RWPE2 (cell line): ENCODE measurements at regions not wholly inside any gene's neighbourhood (a gene's known extent, or its start where the extent isn't known, plus 50 kb on each side); places are given as distances from the start of the nearest gene placed in this dataset.

Experiments used
- ATAC-seq: fragments of 200-7000 bp; cut with Tn5 transposase; 3 replicates; pipeline ENCODE4 v1.9.1; 2021; ENCODE audit warnings: low read depth
- DNase-seq: peaks from one replicate; pipeline ENCODE4 v3.0.0-alpha.2; 2020; ENCODE audit warnings: low spot score
- H3K27ac ChIP-seq: fragments of 450-650 bp; 2 replicates; pipeline ENCODE4 v1.5.1; 2017; ENCODE audit warnings: mild to moderate bottlenecking; ENCODE audit not compliant: poor library complexity, severe bottlenecking
- H3K27me3 ChIP-seq: fragments of 250-450 bp; sonication (Bioruptor Pico); 2 replicates; pipeline ENCODE4 v1.5.1; 2021; ENCODE audit warnings: mild to moderate bottlenecking, moderate library complexity; ENCODE audit not compliant: insufficient read depth, poor library complexity, severe bottlenecking
- H3K36me3 ChIP-seq: fragments of 250-450 bp; sonication (Bioruptor Pico); 2 replicates; pipeline ENCODE4 v1.5.1; 2020; ENCODE audit warnings: low read depth, mild to moderate bottlenecking, moderate library complexity
- H3K4me1 ChIP-seq: fragments of 250-450 bp; sonication (Bioruptor Pico); 2 replicates; pipeline ENCODE4 v1.5.1; 2021; ENCODE audit warnings: mild to moderate bottlenecking, moderate library complexity; ENCODE audit not compliant: insufficient read depth, poor library complexity, severe bottlenecking
- H3K4me3 ChIP-seq: fragments of 250-450 bp; sonication (Bioruptor Pico); 2 replicates; pipeline ENCODE4 v1.5.1; 2021; ENCODE audit warnings: mild to moderate bottlenecking, moderate library complexity; ENCODE audit not compliant: severe bottlenecking
- H3K9me3 ChIP-seq: fragments of 250-450 bp; sonication (Bioruptor Pico); 2 replicates; pipeline ENCODE4 v1.5.1; 2021; ENCODE audit warnings: mild to moderate bottlenecking, moderate library complexity; ENCODE audit not compliant: severe bottlenecking
- TF ChIP-seq, protein P1 (sequence below): fragments of 450-650 bp; IDR thresholded peaks from one replicate; pipeline ENCODE4 v1.5.1; 2017; ENCODE audit warnings: mild to moderate bottlenecking, moderate library complexity; ENCODE audit not compliant: poor library complexity, severe bottlenecking

GRCh38 chr13:67833564-67833963 is 603.4 kb upstream of the PCDH9 start:
- Histone ChIP-seq H3K9me3 (no peaks in the 10 kb centered on the region), H3K27ac (no peak overlapping the region), H3K36me3 (no peaks in the 10 kb centered on the region), H3K4me1 (no peaks in the 10 kb centered on the region), H3K27me3 (no peaks in the 10 kb centered on the region), H3K4me3 (no peak overlapping the region)
- TF ChIP-seq, protein P1, sequence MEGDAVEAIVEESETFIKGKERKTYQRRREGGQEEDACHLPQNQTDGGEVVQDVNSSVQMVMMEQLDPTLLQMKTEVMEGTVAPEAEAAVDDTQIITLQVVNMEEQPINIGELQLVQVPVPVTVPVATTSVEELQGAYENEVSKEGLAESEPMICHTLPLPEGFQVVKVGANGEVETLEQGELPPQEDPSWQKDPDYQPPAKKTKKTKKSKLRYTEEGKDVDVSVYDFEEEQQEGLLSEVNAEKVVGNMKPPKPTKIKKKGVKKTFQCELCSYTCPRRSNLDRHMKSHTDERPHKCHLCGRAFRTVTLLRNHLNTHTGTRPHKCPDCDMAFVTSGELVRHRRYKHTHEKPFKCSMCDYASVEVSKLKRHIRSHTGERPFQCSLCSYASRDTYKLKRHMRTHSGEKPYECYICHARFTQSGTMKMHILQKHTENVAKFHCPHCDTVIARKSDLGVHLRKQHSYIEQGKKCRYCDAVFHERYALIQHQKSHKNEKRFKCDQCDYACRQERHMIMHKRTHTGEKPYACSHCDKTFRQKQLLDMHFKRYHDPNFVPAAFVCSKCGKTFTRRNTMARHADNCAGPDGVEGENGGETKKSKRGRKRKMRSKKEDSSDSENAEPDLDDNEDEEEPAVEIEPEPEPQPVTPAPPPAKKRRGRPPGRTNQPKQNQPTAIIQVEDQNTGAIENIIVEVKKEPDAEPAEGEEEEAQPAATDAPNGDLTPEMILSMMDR = peak; percentile 19
- DNase-seq (no peak), ATAC-seq (no peak)

- H3K4me3 ChIP-seq = no peak overlapping the region
- no peaks in the 10 kb centered on the region for H3K27me3 ChIP-seq
- H3K9me3 ChIP-seq = no peaks in the 10 kb centered on the region
- TF ChIP-seq, protein P1 = no peak
- no peaks in the 10 kb centered on the region for H3K4me1 ChIP-seq
- H3K36me3 ChIP-seq = no peaks in the 10 kb centered on the region
- ATAC-seq = no peak
- DNase-seq = no peak
- no peak overlapping the region for H3K27ac ChIP-seq
These were observed 599.5 kb upstream of the PCDH9 start for GRCh38 chr13:67829641-67830040.

DNA sequence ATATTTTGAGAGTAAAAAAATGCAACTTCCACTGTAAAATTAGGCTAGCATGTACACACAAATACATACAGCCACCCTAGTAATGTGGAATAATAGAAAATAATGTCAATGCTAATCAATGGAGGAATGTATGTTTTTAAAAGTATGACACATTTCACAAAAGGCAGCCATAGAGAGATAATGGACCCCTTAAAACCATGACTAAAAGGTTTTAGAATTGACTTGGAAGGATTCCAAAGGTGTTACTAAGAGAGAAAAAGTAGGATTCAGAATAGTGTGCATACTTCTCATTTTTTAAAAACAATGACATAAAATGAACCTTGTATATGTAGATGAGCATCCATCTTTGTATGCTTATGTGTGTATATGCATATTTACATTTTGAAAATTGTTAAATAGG is 597.9 kb upstream of the PCDH9 start:
- H3K4me1 ChIP-seq = no peaks in the 10 kb centered on the region
- H3K9me3 ChIP-seq = no peaks in the 10 kb centered on the region
- H3K36me3 ChIP-seq = no peaks in the 10 kb centered on the region
- no peaks in the 10 kb centered on the region for H3K27me3 ChIP-seq
- H3K4me3 ChIP-seq = no peak overlapping the region
- ATAC-seq (peak; percentile 19; the same call in 1 of the 3 replicates), DNase-seq (no peak)
- no peak overlapping the region for H3K27ac ChIP-seq
- TF ChIP-seq, protein P1 = no peak

GRCh38 chr13:67821606-67822005 is 591.5 kb upstream of the PCDH9 start:
- TF ChIP-seq, protein P1 = no peak
- no peak overlapping the region for H3K4me3 ChIP-seq
- DNase-seq = no peak
- no peak for ATAC-seq
- no peaks in the 10 kb centered on the region for H3K9me3 ChIP-seq
- H3K27me3 ChIP-seq = no peaks in the 10 kb centered on the region
- H3K27ac ChIP-seq = no peak overlapping the region
- no peaks in the 10 kb centered on the region for H3K4me1 ChIP-seq
- H3K36me3 ChIP-seq = no peaks in the 10 kb centered on the region

GRCh38 chr13:67806796-67807195 is 576.7 kb upstream of the PCDH9 start:
- DNase-seq (no peak), ATAC-seq (no peak)
- Histone ChIP-seq H3K36me3 (no peaks in the 10 kb centered on the region), H3K4me3 (no peak overlapping the region), H3K9me3 (no peaks in the 10 kb centered on the region), H3K27ac (no peak overlapping the region), H3K4me1 (no peaks in the 10 kb centered on the region), H3K27me3 (no peaks in the 10 kb centered on the region)
- TF ChIP-seq, protein P1 = no peak
